CD4-positive, alpha-beta T cell treated with Interleukin-10 for 1 hour (primary cell): ENCODE measurements at regions not wholly inside any gene's neighbourhood (a gene's known extent, or its start where the extent isn't known, plus 50 kb on each side); places are given as distances from the start of the nearest gene placed in this dataset.

ENCODE experiments used
- DNase-seq: peaks from one replicate; pipeline ENCODE4 v3.0.0-alpha.2; 2020

DNA sequence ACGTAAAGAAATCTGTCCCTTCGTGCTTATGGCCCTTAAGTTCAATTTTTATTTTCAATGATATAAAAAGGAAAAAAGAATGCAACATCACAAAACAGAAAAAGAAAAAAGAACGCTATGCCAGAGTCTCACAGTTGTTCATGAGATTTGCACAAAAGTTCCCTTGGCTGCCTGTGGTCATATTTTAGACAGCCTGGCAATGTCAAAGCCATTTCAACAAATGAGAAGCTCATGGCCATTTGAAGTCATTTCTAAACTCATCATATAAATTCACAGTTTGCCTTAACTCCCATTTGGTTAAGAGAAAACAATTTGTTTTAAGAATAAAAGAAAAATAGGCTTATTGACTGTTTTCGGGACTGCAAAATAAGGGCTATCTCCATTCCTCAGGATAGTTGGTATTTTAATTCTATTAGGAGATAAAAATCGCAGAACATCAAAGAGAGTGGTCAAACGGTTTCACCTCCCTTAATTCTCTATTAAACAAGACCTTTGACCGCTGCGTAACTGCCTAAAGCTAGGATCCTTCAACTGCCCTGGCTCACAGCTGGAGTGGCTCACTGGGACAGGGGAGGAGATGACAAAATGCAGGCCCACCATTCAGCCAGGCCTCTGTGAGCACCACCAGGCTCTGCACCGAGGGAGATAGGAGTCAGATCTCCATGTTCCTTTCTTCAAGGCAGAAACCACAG is 119.2 kb upstream of the DAAM1 start:
- DNase-seq = no peak

DNA sequence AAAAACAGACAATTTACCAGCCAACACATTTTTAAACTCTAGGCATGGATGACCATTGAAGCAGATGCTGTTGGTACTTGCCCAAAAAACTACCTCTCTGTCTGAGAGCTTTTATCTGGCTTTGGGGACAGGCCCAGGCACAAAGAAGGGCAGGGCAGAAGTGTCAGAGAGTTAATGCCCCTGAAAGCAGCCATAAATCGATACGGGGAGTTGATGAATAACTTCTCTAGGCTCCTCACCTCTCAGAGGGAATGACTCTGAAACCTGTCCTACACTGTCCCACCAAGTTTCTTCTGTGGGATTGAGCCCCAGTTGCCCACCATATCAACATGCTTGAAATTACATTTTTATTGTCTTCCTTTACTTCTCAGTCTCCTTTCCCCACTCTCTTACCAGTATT is 113.0 kb upstream of the DAAM1 start:
- DNase-seq = no peak

DNA sequence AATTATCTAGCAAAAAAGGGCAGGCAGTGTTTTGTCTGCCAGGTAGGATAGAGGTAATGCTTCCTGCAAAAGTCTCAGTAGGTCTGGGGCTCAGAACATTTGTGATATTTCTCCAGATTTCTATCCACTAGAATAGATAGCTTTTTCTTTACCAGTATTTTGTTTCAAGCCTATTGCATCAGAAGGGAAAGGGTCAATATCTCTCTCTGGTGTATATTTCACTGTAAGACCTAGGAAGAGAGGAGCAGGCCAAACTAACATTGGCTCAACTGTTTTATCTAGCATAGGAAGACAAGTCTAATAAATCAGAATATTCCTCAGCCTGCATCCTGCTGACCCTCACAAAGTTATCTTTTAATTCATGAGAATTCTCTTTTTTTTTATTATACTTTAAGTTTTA is 106.7 kb upstream of the DAAM1 start:
- no peak for DNase-seq

DNA sequence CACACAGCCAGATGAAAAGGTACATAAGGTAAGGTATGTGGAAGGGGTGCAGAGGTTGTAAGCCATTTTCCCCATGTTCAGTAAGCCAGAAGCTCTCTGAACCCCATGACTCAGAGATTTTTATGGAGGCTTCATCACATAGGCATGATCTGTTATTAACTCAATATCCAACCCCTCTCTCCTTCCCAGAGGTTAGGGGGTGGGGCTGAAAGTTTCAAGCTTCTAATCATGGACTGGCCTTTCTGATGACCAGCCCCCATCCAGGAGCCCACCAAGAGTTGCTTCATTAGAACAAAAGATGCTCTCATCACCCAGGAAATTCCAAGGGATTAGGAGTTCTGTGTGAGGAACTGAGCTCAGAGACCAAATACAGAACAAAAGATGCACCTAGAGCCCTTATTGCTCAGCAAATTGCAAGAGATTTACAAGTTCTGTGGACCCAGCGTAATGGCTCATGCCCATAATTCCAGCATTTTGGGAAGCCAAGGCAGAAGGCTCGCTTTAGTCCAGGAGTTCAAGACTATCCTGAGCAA is 103.2 kb upstream of the DAAM1 start:
- DNase-seq = no peak

DNA sequence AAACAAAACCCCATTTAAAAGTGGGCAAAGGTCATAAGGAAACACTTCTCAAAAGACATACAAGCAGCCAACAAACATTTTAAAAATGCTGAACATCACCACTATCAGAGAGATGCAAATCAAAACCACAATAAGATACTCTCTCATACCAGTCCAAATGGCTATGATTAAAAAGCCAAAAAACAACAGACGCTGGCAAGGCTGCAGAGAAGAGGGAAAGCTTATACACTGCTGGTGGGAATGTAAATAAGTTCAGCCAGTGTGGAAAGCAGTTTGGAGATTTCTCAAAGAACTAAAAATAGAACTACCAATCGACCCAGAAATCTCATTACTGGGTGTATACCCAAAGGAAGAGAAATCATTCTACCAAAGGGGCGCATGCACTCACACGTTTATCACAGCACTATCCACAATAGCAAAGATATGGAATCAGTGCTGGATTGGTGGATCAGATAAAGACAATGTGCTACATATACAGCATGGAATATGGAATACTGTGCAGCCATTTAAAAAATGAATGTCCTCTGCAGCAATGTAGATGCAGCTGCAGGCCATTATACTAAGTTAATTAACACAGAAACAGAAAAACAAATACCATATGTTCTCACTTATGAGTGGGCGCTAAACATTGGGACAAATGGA is 102.1 kb upstream of the DAAM1 start:
- DNase-seq = no peak

DNA sequence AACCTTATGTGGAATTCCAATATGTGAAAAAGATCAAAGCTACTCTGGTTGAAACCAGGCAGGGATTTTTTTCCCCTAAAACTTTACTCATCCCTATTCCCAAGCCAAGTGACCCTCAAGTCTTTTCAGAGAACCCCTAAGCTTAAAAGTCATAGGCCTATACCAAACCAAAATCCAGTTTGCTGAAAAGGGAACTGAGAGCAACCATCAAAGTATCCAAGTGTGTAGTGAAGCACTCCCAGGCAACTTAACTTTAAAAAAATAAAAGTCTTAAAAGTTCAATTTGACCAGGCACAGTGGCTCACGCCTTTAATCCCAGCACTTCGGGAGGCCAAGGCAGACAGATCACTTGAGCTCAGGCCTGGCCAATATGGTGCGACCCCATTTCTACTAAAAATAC is 101.2 kb upstream of the DAAM1 start:
- DNase-seq = no peak

DNA sequence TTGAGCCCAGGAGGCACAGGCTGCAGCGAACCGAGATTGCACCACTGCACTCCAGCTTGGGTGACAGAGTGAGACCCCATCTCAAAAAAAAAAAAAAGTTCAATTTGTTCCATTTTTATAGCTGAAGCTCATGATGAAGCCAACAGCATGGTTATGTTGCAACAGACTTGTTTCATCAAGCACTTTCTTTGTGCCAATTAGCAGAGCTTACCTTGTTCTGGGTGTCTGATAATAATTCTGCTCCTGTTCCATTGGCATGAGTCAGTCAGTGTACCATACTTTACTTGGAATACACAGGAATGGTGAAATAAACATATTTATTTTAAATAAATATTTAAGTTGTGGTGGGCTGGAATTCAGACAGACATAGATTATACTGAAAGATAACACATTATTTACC is 100.8 kb upstream of the DAAM1 start:
- no peak for DNase-seq

DNA sequence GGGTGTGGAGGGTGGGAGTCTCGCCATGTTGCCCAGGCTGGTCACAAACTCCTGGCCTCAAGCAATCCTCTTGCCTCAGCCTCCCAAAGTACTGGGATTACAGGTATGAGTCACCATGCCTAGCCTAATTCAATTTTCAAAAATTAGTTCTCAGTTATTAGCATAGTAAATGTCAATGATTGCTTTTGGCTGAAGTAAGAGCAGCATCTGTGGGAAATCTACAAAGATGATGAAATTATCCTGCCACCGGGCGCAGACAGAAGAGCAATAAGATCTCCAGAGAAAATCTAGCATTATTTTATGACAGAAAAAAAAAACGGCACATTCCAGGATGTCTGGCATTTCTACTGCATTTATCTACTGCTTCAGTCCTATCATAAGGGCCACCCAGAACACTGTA is 97.9 kb upstream of the DAAM1 start:
- DNase-seq = no peak

DNA sequence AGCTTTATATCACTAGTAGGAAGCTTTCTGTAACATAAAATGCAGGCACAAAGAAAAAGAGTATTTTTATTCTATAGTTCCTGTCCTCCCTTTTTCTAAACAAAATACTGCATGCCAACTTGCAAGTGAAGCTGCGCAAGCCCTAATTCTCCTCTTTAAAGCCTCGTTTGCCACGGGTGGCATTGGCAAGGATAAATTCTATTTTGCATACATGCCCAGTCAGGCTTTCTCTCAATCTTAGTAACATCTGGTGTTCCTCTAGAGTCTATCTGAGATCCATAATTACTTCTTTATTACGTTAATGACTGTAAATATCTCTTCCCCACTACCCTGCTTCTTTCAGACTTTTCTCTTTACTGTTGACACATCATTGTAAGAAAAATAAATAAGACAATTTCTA is 97.1 kb upstream of the DAAM1 start:
- no peak for DNase-seq

DNA sequence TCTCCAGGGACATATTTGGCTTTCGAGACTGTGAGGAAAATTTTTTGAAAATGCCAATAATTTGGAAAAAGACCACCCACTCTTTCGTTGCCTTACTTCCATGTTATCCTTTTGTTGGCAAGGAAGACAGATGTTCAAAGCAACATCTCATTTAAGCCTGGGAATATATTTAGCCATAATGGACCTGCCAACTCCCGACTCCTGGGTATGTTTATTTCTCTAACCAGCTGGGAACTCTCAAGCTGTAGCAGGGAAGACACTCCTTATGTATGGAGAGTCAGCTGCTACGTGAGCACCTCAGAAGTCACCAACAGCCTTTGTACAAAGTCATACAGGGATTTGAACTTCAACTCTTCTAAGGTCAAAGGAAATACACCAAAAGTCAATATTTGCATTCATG is 96.5 kb upstream of the DAAM1 start:
- DNase-seq = no peak

DNA sequence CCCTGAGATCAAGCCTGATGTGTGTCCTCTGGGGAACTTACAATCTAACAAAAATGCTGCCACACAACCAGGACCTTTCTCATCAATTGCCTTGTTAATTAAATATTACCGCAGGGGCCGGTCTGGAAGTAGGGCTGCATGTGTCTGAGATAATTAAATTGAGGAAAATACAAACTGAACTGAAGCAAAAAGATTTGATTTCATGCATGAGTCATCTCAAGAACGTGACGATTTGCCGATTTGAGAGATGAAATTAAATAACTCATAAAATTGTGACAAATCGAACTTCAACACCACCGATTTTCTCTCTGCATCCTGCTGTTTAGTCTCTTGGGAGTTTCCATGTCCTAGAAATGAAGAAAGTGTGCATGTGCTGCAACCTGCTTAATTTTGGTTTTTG is 94.6 kb upstream of the DAAM1 start:
- no peak for DNase-seq

DNA sequence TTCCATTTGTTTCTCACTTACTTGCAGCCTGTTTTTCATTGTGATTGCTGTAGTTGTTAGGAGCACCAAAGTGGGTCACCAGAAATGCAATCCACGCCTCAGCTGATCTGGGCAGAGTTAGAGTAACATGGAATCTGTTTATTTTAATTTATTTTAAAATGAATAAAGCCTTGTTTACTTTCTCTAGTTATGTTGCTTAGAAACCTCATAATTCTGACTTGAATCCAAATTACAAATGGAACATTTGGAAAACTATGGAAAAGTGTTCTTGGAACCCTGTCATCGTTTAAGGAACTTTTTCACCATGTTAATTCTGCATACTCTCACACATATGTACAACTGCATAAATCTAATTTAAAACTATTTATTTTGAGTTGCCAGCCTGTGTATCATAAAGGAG is 92.2 kb upstream of the DAAM1 start:
- no peak for DNase-seq

DNA sequence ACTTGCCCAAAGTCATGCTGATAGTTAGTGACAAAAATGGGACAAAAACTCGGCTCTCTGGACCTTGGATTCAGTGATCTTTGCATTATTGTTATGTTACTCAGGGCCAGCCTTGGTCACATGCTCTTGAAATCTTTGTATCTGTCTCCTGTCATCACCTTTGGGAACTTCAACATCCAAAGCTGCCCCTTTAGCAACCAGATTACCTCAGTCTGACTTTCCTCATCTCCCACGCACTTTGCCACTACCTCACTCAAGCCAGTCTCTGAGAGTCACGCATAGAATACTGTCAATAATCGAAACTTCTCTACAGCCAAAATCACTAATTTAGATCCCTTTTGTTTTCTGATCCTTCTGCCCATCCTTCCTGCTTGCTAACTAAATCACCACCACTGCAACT is 90.8 kb upstream of the DAAM1 start:
- no peak for DNase-seq

DNA sequence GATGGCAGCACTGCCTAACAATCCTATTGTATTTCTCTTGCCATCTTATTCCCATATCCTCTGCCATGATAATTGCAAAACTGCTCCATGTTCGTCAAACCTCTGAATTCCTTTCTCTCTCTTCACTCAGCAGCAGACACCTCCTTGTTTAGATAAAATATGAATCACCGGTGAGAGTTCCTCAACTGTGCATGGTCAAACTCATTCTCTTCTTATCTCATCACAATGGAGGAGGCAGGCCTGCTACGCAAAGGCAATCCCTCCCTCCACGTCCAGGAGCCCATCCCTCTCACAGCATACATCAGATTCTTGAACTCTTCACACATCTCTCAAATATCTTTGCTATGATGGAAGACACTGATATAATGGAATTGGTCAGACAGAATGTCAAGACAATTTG is 90.1 kb upstream of the DAAM1 start:
- DNase-seq = no peak

DNA sequence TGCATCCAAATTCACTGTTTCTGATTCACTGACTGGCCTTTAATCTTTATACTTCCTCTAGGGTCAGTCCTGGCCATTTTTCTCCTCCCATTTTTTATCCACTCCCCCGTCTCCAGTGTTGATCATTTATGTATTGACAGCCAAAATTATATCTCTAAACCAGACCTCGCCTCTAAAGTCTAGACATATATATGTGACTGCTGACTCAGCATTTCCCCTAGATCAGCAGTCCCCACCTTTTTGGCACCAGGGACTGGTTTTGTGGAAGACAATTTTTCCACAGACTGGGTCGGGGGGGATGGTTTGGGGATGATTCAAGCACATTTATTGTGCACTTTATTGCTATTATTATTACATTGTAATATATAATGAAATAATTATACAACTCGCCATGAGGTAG is 88.3 kb upstream of the DAAM1 start:
- no peak for DNase-seq

DNA sequence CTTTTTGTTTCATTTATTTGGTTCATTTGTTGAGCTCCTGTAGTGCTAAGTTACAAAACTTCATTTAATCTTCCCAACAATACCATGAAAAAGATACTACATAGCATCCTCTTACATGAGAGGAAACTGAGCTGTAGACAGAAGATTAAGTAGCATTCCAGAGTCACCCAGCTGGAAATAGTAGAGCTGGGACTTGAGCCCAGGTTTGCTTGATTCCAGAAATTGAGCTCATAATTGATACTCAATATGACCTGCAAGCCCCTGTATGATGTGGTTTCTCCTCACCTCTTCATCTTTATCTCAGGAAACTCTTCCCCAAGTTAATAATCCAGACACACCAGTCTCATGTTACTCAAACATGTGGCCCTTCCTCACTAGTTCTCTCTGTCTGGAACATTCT is 87.0 kb upstream of the DAAM1 start:
- DNase-seq = no peak

DNA sequence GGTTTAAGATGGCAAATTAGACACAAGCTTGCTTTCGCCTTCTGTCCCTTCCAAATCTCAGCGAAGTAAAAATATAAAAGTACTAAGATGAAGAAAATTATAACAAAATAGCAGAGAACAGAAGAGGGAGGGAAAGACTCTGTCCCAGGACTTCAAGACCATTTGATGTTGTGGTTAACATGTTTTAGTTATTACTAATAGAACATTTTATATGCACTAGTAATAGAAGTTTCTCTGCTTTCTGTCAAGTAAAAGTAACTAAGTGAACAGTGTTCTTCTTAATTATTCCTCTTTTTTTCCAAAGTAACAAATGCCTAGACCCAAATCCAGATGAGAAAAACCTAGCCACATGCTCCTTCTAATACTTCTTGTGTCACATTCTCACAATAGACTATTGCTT is 85.1 kb upstream of the DAAM1 start:
- DNase-seq = no peak

DNA sequence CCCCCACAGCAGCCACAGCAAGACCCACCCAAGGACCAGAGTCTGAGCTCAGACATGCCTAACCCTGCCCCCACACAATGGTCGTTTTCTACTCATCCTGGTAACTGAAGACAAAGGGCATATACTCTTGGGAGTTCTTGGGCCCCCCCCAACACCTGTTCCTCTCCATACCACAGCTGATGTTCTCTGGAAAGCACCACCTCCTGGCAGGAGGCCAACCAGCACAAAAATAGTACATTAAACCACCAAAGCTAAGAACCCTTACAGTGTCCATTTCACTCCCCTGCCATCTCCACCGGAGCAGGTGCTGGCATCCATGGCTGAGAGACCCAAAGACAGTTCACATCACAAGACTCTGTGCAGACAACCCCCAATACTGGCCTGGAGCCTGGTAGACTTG is 80.6 kb upstream of the DAAM1 start:
- no peak for DNase-seq

DNA sequence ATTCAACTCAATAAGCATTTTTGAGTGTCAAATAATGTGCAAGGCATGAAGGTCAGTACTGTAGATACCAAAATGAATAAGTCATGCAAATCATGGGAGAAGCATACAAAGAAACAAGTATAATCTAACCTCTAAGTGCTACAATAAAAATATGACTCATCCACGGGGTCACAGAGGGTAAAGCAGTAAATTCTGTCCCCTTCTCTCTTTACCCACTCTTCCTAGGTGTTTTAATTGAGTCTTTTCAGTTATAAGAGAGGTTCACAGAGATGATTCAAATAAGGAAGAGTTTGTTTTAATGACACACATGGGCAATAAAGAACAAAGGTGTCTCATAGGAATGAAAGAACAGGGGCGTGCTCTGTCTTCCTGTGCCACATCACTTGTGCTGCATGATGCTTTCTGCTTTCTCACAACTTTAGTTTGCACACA is 71.5 kb upstream of the DAAM1 start:
- no peak for DNase-seq

DNA sequence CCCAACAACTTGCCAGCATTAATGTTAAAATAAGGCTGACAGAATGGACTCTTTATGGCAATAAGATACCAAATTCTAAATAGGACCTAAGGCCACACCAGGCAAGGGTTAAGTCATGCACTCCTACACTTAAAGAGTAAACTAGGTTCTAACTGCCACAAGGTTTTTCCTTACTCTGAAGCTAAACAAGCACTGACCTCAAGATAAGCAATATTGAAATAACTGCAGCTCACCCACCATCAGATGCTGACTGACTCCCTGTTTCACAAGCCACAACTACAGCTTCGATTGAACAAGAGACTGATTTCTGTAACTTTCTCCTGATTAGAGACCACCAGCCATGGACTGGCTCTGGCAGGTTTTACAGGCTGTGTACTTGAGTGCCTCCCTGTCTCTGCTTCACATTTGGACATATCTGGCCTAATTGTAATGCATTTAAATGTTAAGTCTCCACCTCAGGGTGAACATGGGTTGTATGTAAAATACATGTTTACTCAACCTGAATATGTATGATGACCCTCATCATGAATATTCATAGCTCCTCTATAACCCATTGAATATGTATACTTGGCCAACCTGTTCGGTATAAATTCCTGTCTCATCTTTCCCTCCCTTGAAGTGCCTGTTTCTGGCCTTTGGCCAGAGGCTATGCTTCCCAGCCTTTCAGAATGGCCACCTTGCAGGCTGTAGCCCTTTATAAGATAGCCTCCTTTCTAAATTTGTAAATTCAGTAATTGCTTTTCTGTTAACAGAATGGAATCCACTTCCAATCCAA is 70.5 kb upstream of the DAAM1 start:
- DNase-seq = no peak

DNA sequence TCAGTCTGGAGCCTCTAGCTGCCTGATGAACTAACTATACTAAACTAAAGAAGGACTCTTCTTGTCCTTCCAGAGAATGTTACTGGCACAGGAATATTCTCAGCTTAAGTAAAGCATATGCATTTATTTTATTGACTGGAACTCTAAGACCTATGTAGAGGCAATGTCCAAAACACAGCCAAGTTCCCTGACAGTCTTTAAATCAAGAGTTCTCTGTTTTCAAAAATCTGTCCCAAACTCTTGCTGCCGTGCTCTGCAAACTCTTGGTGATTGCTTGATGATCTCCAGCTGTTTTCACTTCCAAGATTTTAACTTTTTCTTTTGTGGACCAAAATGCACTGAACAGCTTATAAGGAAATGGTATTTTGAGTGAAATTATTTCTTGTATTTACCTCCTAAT is 67.5 kb upstream of the DAAM1 start:
- no peak for DNase-seq

DNA sequence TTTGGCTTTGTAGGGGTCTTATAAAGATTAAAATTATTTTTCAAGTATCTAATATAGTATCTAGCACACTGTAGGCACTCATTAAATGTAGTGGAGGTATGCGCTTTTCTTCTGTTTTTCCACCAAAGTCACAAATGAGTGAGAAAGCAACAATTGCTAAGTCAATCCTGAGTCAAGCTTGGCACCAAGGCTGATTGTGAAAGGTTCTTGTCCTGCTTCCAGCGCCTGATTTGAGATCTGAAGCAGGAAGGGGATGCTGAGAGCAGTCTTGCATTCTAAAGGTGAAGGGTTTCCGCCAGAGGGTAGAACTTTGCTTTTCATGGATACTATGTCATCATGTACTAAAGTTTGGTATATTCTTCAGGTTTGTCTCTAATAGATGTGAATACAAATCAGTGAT is 64.9 kb upstream of the DAAM1 start:
- no peak for DNase-seq

DNA sequence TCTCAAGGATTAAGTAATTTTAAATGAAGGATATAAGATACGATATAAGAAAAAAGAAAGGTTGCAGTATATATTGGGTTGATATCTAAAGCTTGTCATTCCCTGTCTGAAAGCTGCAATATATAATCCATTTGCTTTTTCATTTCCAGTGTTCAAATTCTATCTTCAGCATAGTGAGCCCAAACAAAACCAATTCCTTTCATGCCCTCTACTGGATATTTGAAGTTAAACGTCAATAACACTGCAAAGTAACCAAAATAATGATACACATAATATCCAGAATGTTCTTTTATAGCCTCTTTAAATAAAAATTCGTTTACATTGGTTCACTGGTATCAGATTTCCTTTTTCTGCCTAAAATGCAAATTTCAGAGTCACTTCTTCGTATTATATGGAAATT is 64.5 kb upstream of the DAAM1 start:
- DNase-seq = no peak

DNA sequence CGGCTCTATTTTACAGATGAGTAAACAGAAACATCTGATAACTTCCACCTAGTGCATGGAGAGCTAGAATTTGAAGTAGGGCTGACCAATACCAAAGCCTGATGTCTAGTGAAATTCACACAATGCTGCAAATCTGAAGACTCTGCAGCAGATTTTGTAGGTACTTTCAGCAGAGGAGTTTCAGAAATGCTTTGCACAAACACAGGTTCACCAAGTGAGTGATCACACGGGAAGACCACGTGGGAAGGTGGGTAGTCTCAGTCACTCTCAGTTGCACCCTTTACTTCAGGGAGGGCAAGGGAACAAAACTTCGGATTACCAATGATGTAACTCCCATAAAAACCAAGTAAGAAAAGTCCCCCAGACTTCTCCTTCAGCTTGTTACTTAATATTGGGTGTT is 63.3 kb upstream of the DAAM1 start:
- no peak for DNase-seq
